C4-2B (cell line): ENCODE measurements at regions not wholly inside any gene's neighbourhood (a gene's known extent, or its start where the extent isn't known, plus 50 kb on each side); places are given as distances from the start of the nearest gene placed in this dataset.

Experiments
- ZFX ChIP-seq: fragments of 450-650 bp; IDR thresholded peaks from 2 replicates; pipeline ENCODE4 v1.6.1; 2017
- TF ChIP-seq, protein P1 (sequence below): fragments of 450-650 bp; conservative IDR thresholded peaks from 2 replicates; pipeline ENCODE4 v1.5.1; 2017; ENCODE audit warnings: mild to moderate bottlenecking

GRCh38 chr6:95487817-95488216, 89.5 kb upstream of the MANEA start:
- TF ChIP-seq, protein P1, sequence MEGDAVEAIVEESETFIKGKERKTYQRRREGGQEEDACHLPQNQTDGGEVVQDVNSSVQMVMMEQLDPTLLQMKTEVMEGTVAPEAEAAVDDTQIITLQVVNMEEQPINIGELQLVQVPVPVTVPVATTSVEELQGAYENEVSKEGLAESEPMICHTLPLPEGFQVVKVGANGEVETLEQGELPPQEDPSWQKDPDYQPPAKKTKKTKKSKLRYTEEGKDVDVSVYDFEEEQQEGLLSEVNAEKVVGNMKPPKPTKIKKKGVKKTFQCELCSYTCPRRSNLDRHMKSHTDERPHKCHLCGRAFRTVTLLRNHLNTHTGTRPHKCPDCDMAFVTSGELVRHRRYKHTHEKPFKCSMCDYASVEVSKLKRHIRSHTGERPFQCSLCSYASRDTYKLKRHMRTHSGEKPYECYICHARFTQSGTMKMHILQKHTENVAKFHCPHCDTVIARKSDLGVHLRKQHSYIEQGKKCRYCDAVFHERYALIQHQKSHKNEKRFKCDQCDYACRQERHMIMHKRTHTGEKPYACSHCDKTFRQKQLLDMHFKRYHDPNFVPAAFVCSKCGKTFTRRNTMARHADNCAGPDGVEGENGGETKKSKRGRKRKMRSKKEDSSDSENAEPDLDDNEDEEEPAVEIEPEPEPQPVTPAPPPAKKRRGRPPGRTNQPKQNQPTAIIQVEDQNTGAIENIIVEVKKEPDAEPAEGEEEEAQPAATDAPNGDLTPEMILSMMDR, result no peak
- no peak for TF ChIP-seq ZFX
